DND-41 (cell line): ENCODE measurements at regions not wholly inside any gene's neighbourhood (a gene's known extent, or its start where the extent isn't known, plus 50 kb on each side); places are given as distances from the start of the nearest gene placed in this dataset.

Experiments used
- ATAC-seq: fragments of 200-7000 bp; cut with Tn5 transposase; 3 replicates; pipeline ENCODE4 v1.9.1; 2021; ENCODE audit warnings: low read depth; ENCODE audit not compliant: insufficient read depth
- DNase-seq: peaks from one replicate; pipeline ENCODE4 v3.0.0-alpha.2; 2020
- H2AFZ ChIP-seq: 2 replicates; pipeline ENCODE4 v1.6.0; 2012; ENCODE audit warnings: low read depth, low read length
- H3K27ac ChIP-seq: 2 replicates; pipeline ENCODE4 v1.5.1; 2012; ENCODE audit warnings: low read length, inconsistent platforms
- H3K27me3 ChIP-seq: fragments of 200-600 bp; sonication (generic); 2 replicates; pipeline ENCODE4 v1.6.0; 2012; ENCODE audit warnings: low read length, mild to moderate bottlenecking, inconsistent platforms; ENCODE audit not compliant: insufficient read depth, poor library complexity
- H3K36me3 ChIP-seq: 2 replicates; pipeline ENCODE4 v1.5.1; 2012; ENCODE audit warnings: low read length, inconsistent platforms; ENCODE audit not compliant: insufficient read depth
- H3K4me1 ChIP-seq: 2 replicates; pipeline ENCODE4 v1.5.1; 2012; ENCODE audit warnings: mild to moderate bottlenecking, low read length; ENCODE audit not compliant: insufficient read depth
- H3K4me2 ChIP-seq: 2 replicates; pipeline ENCODE4 v1.6.0; 2012; ENCODE audit warnings: mild to moderate bottlenecking, moderate library complexity, low read length, inconsistent platforms; ENCODE audit not compliant: insufficient read depth
- H3K4me3 ChIP-seq, 2 experiments: fragments of 200-600 bp in 1 of 2; shearing (Covaris generic) in 1 of 2; 2 replicates each; pipeline ENCODE4 v1.5.1; 2012 to 2016; ENCODE audit warnings: inconsistent platforms in 2 of 2, low read length in 2 of 2, mild to moderate bottlenecking in 2 of 2, low read depth in 1 of 2, moderate library complexity in 1 of 2
- H3K79me2 ChIP-seq: 2 replicates; pipeline ENCODE4 v1.6.0; 2012; ENCODE audit warnings: low read length, inconsistent platforms; ENCODE audit not compliant: insufficient read depth
- H3K9ac ChIP-seq: 2 replicates; pipeline ENCODE4 v1.6.0; 2012; ENCODE audit warnings: low read depth, mild to moderate bottlenecking, inconsistent platforms, low read length, moderate library complexity
- H3K9me3 ChIP-seq: 2 replicates; pipeline ENCODE4 v1.5.1; 2012; ENCODE audit warnings: low read length, moderate library complexity, mild to moderate bottlenecking, inconsistent platforms; ENCODE audit not compliant: insufficient read depth, severe bottlenecking
- H4K20me1 ChIP-seq: 2 replicates; pipeline ENCODE4 v1.6.0; 2012; ENCODE audit warnings: low read length; ENCODE audit not compliant: insufficient read depth
- EZH2 ChIP-seq: IDR thresholded peaks from 3 replicates; pipeline ENCODE4 v1.6.1; 2012; ENCODE audit warnings: borderline replicate concordance, low read depth, mild to moderate bottlenecking, moderate library complexity, low read length, inconsistent platforms; ENCODE audit not compliant: severe bottlenecking
- TF ChIP-seq, protein P1 (sequence below): IDR thresholded peaks from 2 replicates; pipeline ENCODE4 v1.5.1; 2012; ENCODE audit warnings: borderline replicate concordance, low read length, moderate library complexity, mild to moderate bottlenecking; ENCODE audit not compliant: poor library complexity, severe bottlenecking; ENCODE audit errors: extremely low read depth

DNA sequence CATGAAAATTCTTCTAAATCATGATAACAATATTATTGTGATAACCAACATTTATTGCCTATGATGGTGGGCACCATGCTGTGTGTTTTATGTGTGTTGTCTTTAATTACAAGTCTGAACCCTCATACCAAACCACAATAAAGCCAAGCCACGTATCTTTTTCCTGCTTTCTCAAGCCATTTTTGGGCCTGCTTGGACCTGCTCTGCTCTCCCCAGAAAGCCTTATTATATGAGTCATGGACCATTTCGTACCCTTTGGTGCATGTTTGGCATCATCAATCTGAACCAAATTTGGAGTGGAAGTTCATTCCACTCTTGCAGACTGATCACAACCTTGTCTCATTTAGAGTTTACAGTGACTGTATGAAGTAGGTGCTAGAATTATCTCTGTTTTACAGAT is 87.3 kb upstream of the CD53 start:
- peak overlapping the region; percentile 74 for H3K9ac ChIP-seq
- ATAC-seq (no peak), DNase-seq (peak; percentile 36)
- peaks cover 15% of the 10 kb centered on the region for H3K9me3 ChIP-seq
- H3K4me3 ChIP-seq, result peak overlapping the region in 1 of 2 experiments; percentile 10; a peak in 1 of 4 replicates
- no peaks in the 10 kb centered on the region for H4K20me1 ChIP-seq
- H3K27me3 ChIP-seq, result no peaks in the 10 kb centered on the region
- H3K4me2 ChIP-seq, result peak overlapping the region; percentile 57
- peak overlapping the region; percentile 97 for H3K27ac ChIP-seq
- peaks cover 54% of the 10 kb centered on the region for H3K4me1 ChIP-seq
- TF ChIP-seq, protein P1, sequence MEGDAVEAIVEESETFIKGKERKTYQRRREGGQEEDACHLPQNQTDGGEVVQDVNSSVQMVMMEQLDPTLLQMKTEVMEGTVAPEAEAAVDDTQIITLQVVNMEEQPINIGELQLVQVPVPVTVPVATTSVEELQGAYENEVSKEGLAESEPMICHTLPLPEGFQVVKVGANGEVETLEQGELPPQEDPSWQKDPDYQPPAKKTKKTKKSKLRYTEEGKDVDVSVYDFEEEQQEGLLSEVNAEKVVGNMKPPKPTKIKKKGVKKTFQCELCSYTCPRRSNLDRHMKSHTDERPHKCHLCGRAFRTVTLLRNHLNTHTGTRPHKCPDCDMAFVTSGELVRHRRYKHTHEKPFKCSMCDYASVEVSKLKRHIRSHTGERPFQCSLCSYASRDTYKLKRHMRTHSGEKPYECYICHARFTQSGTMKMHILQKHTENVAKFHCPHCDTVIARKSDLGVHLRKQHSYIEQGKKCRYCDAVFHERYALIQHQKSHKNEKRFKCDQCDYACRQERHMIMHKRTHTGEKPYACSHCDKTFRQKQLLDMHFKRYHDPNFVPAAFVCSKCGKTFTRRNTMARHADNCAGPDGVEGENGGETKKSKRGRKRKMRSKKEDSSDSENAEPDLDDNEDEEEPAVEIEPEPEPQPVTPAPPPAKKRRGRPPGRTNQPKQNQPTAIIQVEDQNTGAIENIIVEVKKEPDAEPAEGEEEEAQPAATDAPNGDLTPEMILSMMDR, result no peak
- no peak for TF ChIP-seq EZH2
- H2AFZ ChIP-seq, result peak overlapping the region; percentile 32
- no peaks in the 10 kb centered on the region for H3K36me3 ChIP-seq
- H3K79me2 ChIP-seq, result no peaks in the 10 kb centered on the region

DNA sequence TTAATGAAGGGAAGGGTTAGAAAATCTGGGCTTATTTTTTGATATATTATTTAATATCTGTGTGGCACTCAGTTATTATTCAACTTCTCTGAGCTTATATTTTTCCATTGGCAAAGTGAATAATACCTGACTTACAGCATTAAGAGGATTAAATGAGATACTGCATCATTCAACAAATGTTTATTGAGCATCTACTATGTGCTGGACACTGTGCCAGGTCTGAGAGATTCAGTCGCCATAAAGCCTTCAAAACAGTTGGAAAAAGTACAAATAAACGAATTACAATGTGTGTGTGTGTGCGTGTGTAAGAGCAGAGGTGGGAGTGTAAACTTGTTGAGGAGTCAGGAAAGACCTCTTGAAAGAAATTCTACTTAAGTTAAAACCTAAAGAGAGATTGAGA is 87.9 kb upstream of the CD53 start:
- Histone ChIP-seq H3K9ac (peak overlapping the region; percentile 74; the same call in 1 of the 2 replicates), H3K79me2 (no peaks in the 10 kb centered on the region), H3K27ac (peak overlapping the region; percentile 97), H4K20me1 (no peaks in the 10 kb centered on the region), H3K27me3 (no peaks in the 10 kb centered on the region), H3K9me3 (peaks cover 15% of the 10 kb centered on the region), H2AFZ (no peak overlapping the region), H3K4me2 (0 out of 2 replicates have a peak overlapping the region, but pooled peaks have one; percentile 14), H3K4me3 (no peak overlapping the region), H3K36me3 (no peaks in the 10 kb centered on the region), H3K4me1 (peaks cover 54% of the 10 kb centered on the region)
- TF ChIP-seq, protein P1, result no peak
- no peak for TF ChIP-seq EZH2
- ATAC-seq, result no peak
- no peak for DNase-seq

DNA sequence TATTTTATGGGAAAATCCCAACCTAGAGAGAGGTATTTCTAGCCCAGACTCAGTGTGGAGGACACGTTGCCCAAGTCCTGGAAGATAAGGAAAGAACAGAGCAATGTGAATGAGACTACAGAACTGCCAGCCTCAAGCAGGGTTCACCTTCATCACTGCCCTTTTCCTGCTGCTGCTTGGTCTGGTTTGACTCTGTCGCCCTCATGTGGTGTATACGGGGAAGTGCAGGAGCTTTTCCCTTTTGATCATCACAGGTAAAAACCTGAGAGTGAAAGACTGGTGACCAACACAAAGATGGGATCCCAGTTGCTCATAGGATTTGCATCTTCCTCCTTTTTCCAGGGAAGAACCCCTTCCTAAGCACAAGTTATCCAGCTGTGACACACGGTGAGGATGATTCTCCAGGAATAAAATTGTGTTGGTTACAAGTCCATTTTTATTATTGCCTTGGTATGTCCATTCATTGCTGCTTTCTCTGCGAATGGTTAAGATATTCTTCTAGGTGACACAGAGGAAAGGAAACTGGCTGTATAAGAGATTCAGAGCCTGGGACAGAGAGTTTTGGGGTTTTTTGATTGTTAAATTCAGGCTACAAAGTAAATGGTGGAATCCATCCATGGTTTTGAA is 89.5 kb upstream of the CD53 start:
- ATAC-seq (no peak), DNase-seq (peak; percentile 68)
- Histone ChIP-seq H3K79me2 (no peaks in the 10 kb centered on the region), H3K27ac (peak overlapping the region; percentile 97), H3K27me3 (no peaks in the 10 kb centered on the region), H3K4me2 (no peak overlapping the region), H3K9me3 (peaks cover 2% of the 10 kb centered on the region), H4K20me1 (no peaks in the 10 kb centered on the region), H3K4me3 (no peak overlapping the region), H3K9ac (no peak overlapping the region), H3K4me1 (peaks cover 53% of the 10 kb centered on the region), H2AFZ (peak overlapping the region; percentile 36), H3K36me3 (no peaks in the 10 kb centered on the region)
- TF ChIP-seq, protein P1, result peak; percentile 99
- no peak for TF ChIP-seq EZH2
